GM18873 (cell line): ENCODE measurements at regions not wholly inside any gene's neighbourhood (a gene's known extent, or its start where the extent isn't known, plus 50 kb on each side); places are given as distances from the start of the nearest gene placed in this dataset.

Experiments
- ATAC-seq: cut with Tn5 transposase; IDR thresholded peaks from one replicate; pipeline ENCODE4 v1.9.1; 2021; ENCODE audit warnings: mild to moderate bottlenecking, moderate library complexity, moderate number of reproducible peaks; ENCODE audit not compliant: unreplicated experiment, low FRiP score

- ATAC-seq, result no peak
Measured at GRCh38 chr11:15750535-15751308, 605.6 kb downstream of the SOX6 start.

DNA sequence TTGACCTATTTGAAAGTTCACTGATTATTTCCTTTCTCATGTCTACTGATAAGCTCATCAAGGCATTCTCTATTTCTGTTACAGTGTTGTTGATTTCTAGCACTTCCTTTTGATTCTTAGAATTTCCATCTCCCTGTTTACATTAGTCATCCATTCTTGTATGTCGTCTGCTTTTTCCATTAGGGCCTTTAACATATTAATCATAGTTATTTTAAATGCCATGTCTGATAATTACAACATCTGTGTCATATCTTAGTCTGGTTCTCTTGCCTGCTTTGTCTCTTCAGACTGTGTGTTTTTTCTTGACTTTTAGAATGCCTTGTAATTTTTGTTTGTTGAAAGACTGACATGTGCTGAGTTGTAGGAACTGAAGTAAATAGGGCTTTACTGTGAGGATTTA is 602.1 kb downstream of the SOX6 start:
- ATAC-seq, result no peak

GRCh38 chr11:15757048-15757698 is 599.2 kb downstream of the SOX6 start:
- no peak for ATAC-seq

DNA sequence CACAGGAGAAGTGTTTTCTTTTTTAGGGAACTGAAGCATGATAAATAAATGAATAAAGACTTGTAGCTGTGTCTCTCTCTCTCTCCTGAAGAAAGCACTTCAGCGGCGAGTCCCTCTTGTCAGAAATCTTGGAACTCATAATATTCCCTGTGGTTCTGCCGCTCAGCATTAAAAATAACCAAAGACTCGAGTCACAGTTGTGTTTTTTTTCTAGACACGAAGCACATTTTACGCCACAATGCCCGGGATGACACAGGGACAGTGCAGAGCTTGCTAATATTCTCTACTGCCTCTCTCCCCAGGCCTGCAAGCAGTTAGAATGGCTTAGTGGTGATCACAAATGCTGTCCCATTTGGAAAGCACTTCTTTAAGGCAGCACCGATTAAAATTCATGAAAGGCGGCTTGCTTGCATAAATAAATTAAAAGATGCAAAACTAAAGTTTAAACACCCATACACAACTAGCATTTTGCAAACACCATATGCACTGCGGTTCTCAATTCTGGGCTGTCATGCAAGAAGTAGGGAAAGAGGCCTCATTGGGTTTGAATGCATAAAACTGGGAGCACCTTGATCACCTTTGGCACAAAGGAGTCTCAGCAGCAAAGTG is 597.4 kb downstream of the SOX6 start:
- ATAC-seq, result no peak

DNA sequence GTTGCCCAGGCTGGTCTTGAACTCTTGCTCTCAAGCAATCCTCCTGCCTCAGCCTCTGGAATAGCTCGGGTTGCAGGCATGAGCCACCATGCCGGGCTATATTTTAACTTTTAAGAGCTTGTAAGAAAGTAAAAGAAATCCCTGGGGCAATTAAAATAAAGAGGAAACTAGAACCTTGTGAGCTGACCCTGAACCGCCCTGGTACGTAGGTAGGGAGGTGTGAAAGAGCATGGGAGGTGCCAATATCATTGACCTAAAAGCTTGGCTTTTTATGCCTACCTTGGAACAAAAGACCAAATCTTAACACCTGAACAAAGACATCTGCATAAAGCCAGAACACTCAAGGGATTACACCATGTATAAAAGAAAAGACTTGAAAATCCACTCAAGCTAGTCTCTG is 595.1 kb downstream of the SOX6 start:
- ATAC-seq, result no peak

- ATAC-seq, result no peak
Measured at GRCh38 chr11:15764326-15764725, 592.0 kb downstream of the SOX6 start.

DNA sequence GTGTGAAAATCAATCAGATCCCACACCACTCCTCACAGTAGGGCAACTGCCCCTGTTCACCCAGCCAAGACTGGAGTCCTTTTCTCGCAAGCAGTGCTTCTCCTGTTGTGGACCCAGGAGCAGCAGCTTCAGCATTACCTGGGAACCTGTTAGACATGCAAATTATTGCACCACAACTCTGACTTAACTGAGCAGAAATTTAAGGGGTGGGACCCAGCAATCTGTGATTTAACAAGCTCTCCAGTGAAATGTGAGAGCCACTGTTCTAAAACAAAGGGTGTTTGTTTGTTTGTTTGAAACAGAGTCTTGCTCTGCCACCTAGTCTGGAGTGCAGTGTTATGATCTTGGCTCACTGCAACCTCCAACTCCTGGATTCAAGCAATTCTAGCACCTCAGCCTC is 591.4 kb downstream of the SOX6 start:
- no peak for ATAC-seq

DNA sequence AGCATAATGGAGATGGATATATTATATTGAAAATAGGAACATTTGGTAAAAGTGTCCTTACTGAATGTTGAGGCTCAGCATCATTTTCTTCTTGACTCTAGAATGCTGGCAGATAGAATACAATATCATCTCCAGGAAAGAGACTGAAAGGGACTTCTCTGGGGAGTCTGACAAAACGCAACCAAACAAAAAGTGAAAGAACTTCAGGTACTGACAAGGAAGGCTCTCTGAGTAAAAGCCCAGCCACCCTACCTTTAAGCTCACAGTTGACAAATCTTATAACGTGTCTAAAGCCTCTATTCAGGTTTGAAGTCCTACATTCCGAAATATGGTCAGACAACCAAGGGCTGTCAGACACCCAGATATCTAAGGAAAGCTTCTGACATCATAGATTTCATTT is 590.8 kb downstream of the SOX6 start:
- ATAC-seq, result no peak

- ATAC-seq, result no peak
Measured at GRCh38 chr11:15768321-15768720, 588.0 kb downstream of the SOX6 start.

GRCh38 chr11:15769203-15769602 is 587.1 kb downstream of the SOX6 start:
- ATAC-seq, result no peak

DNA sequence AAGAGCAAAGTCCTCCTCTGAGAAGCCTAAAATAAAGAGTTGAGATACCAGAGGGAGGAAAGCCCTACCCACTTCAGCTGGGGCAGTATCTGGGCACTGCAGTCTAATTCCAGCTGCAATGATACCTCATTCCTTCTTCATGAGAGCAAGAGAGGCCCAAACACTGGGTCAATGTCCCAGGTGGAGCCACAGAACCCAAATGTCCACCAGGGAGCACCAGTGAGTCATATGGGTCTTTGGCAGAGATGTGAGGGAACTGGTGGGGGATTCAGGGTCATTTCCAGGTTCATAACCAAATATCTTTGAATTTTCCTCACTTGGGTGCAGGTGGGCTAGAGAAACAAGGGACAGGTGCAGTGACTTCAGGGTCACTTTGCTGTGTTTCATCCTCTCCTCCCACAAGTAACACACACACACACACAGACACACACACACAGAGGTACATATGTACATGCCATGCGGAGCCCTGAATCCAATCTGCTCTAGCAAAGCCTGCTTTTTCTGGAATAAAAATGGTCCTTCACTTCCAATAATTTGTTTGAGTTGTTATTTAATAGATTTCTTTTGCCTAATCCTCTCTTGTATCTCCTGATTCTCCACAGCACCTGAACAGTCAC is 585.4 kb downstream of the SOX6 start:
- ATAC-seq, result no peak

- no peak for ATAC-seq
Measured at GRCh38 chr11:15772547-15772946, 583.8 kb downstream of the SOX6 start.

GRCh38 chr11:15772981-15773380 is 583.4 kb downstream of the SOX6 start:
- ATAC-seq, result no peak

GRCh38 chr11:15773476-15774387 is 582.6 kb downstream of the SOX6 start:
- ATAC-seq, result no peak

GRCh38 chr11:15774388-15774939 is 581.9 kb downstream of the SOX6 start:
- no peak for ATAC-seq

GRCh38 chr11:15775015-15775541 is 581.3 kb downstream of the SOX6 start:
- no peak for ATAC-seq

DNA sequence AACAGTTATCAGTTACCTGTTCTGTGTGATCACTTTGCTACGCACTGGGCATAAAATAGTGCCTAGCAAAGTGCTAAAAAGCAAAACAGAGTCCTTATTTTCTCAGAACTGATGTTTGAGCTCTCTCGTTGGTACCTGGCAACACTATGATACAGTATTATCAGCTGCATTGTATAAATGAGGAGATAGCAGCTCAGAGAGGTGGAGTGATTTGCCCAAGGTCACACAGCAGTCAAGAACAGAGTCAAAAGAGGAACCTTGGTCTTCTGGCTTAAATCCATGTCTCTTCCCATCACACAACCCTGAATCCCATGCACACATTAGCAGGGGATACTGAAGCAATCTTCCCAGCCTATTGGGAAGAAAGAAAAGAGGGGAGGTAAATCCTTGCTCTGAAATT is 580.5 kb downstream of the SOX6 start:
- ATAC-seq, result no peak

GRCh38 chr11:15776366-15776765 is 580.0 kb downstream of the SOX6 start:
- ATAC-seq, result no peak

- no peak for ATAC-seq
Measured at GRCh38 chr11:15779518-15779917, 576.8 kb downstream of the SOX6 start.

DNA sequence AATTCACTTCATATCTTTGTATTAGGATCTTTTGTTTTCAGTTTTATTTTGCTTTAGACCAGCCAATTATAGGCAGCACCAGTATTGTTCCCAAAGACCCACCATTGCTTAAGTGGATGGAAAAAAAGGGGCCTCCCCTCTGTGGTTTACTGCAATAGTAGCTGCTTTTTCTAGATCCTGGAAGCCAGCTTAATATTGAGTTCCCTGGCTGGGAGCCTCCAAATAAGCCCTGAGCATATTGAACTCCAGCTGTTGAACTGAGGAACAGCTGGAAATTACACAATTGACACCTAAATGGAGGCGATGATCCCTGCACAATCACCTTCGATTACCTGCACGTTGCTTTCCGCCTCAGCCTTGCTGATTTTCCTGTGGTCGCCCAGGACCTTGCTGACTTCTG is 576.0 kb downstream of the SOX6 start:
- ATAC-seq, result no peak
